Central memory CD8-positive, alpha-beta T cell (primary cell): ENCODE measurements at regions not wholly inside any gene's neighbourhood (a gene's known extent, or its start where the extent isn't known, plus 50 kb on each side); places are given as distances from the start of the nearest gene placed in this dataset.

ENCODE experiments used
- ATAC-seq: fragments of 150-1000 bp; cut with Tn5 transposase; replicated peaks from 2 replicates; pipeline ENCODE4 v1.10.0; 2022; ENCODE audit warnings: mild to moderate bottlenecking, moderate FRiP score, moderate number of reproducible peaks; ENCODE audit not compliant: poor library complexity, severe bottlenecking; ENCODE audit errors: extremely low read depth
- DNase-seq, 2 donors: peaks; one replicate each; pipeline ENCODE4 v3.0.0; 2021; ENCODE audit warnings: low spot score in 2 of 2
- H3K27ac Mint-ChIP-seq: one replicate; pipeline ENCODE4 v1.8.0; 2022; ENCODE audit warnings: low read depth, mild to moderate bottlenecking, moderate library complexity, mixed read lengths
- H3K27me3 Mint-ChIP-seq: one replicate; pipeline ENCODE4 v1.8.0; 2022; ENCODE audit warnings: mixed read lengths
- H3K36me3 Mint-ChIP-seq: one replicate; pipeline ENCODE4 v1.8.0; 2022; ENCODE audit warnings: mild to moderate bottlenecking, moderate library complexity, mixed read lengths; ENCODE audit not compliant: insufficient read depth
- H3K4me1 Mint-ChIP-seq: one replicate; pipeline ENCODE4 v1.8.0; 2022; ENCODE audit warnings: mixed read lengths
- H3K4me3 Mint-ChIP-seq: one replicate; pipeline ENCODE4 v1.8.0; 2022; ENCODE audit warnings: mild to moderate bottlenecking, moderate library complexity, mixed read lengths
- H3K9me3 Mint-ChIP-seq: one replicate; pipeline ENCODE4 v1.8.0; 2022; ENCODE audit warnings: mixed read lengths

DNA sequence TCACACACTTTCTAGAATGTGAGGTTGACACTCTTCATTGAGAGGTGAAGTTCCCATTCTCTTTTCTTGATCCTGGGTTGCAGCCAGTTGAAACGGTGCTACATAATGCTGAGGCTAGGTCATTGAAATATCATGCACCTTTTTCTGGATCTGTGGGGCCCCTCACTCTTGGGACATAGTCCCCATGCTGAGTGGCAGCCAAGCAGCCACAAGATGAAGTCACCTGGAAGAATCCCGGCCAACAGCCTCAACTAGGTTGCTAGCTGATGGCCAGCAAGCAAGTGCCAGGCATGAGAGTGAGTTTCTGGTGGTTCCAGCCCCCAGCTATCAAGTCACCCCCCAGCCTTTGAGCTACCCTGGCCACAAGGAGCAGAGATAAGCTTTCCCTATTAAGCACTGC lies 148.5 kb upstream of the TSHZ3 start:
- Mint-ChIP-seq H3K4me3 (no peak overlapping the region), H3K27me3 (peaks cover 45% of the 10 kb centered on the region), H3K4me1 (no peaks in the 10 kb centered on the region), H3K9me3 (no peaks in the 10 kb centered on the region), H3K36me3 (peaks cover 2% of the 10 kb centered on the region), H3K27ac (no peak overlapping the region)
- no peak for ATAC-seq
- DNase-seq, result no peak

DNA sequence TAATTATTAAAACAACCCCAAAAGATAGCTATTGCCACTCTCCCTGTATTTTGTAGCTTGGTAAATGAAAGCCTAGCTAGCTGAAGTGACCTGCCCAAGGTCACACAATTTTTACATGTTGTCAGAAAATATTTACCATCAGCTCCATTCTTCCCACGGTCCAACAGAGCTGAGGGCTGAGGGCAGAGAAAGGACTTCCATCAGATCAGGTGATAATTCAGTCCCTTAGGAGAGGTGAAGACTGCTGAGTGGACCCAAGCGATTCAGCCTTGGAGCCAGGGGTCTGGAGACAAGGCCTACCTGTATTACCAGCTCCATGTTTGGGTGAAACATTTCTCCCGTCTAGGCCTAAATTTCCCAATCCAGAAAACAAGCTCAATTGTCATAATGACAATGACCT lies 149.5 kb upstream of the TSHZ3 start:
- Mint-ChIP-seq H3K4me3 (no peak overlapping the region), H3K4me1 (no peaks in the 10 kb centered on the region), H3K27ac (no peak overlapping the region), H3K27me3 (peaks cover 56% of the 10 kb centered on the region), H3K36me3 (peaks cover 2% of the 10 kb centered on the region), H3K9me3 (no peaks in the 10 kb centered on the region)
- ATAC-seq, result no peak
- no peak for DNase-seq

DNA sequence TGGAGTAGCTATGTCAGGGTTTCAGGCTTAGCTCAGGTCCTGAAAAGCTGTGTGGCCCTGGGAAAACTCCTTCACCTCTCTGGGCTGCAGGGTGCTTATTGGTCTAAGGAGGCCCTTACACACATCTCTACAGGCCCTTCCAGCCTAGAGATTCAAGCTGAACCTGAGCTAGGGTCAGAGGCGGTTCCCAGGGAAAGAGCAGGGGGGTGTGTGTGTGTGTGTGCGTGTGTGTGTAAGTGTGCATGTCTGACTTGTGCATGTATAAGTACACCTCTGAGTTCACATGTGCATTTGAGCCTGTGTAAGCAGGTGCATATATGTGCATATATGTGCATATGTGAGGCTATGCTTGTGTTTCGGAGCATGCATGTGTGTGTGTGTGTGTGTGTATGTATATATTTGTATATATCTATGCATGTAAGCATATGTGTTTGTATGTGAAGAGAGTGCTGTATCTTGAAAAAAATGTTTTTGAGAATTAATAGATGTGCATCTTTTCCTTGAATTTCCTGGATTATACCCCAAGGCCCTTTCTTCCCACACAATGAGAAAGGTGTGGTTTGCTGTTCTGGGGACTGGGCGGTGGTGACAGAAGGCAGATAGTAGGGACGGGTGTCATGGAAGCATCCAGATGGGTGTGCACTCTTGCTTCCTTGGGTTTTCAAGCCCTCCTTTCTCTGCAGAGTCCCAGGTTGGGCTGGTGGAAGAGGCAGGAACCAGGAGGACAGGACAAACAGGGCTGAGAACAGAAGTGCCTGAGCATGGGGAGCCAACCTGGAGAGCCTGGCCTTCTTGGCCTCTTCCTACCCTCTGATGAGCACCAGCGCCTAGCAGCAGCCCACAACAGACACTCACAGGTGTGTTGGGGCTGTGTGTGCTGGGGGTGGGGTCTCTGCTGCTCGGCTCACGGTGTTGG lies 150.3 kb upstream of the TSHZ3 start:
- H3K27me3 Mint-ChIP-seq, result peaks cover 64% of the 10 kb centered on the region
- H3K36me3 Mint-ChIP-seq, result peaks cover 2% of the 10 kb centered on the region
- ATAC-seq (no peak), DNase-seq (no peak)
- H3K27ac Mint-ChIP-seq, result no peak overlapping the region
- H3K4me1 Mint-ChIP-seq, result no peaks in the 10 kb centered on the region
- no peaks in the 10 kb centered on the region for H3K9me3 Mint-ChIP-seq
- no peak overlapping the region for H3K4me3 Mint-ChIP-seq

DNA sequence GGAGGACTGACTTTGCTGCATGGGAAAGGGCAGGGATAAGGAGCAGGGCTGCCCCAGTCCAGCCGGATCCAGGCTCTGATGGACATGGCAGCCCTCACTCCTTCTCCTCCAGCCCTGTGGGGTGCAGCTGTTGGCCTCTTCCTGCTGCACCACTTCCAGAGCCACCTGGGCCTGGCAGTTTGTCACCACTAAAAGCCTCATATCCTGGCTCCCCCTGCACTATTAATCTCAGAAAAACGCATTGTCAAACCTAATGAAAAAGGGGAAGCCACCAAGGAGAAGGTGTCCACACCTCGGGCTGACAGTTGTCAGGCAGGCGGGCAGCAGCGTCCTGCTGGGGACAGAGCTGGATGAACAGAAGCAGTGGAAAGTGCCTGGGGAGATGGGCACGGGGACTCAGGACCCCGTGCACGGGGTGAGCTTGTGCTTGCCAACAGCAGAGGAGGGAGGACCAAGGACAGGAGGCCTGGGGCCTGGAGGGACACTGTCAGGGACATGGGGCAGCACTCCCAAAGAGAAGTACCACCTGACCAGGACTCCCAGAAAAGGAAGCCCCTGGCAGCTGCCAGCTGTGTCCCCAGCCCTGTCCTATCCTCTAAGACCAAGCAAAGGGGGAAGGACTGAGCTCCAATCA lies 151.1 kb upstream of the TSHZ3 start:
- no peaks in the 10 kb centered on the region for H3K9me3 Mint-ChIP-seq
- H3K4me3 Mint-ChIP-seq, result no peak overlapping the region
- H3K4me1 Mint-ChIP-seq, result no peaks in the 10 kb centered on the region
- peaks cover 72% of the 10 kb centered on the region for H3K27me3 Mint-ChIP-seq
- H3K36me3 Mint-ChIP-seq, result peaks cover 2% of the 10 kb centered on the region
- DNase-seq, result no peak
- no peak overlapping the region for H3K27ac Mint-ChIP-seq
- ATAC-seq, result no peak

DNA sequence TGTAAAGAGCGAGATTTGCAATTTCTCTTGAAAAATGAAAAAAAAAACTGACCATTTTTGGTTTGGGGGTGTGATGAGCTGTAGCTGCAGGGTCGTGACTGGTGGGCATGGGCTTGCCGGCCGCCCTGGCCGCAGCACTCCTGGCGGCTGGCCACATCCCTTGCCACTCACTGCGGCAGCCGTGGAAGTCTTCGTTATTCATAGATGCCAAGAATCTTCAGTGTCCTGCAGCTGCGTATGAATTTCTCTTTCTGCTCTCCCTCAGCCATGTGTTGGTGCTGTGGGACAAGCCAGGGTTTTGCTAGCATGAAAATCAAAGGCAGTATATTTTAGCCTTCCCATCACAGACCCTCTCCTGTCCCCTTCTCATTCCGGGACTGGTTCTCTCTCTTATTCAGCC lies 151.7 kb upstream of the TSHZ3 start:
- Mint-ChIP-seq H3K4me3 (no peak overlapping the region), H3K27ac (no peak overlapping the region), H3K27me3 (peaks cover 78% of the 10 kb centered on the region), H3K36me3 (peaks cover 5% of the 10 kb centered on the region), H3K9me3 (no peaks in the 10 kb centered on the region), H3K4me1 (no peaks in the 10 kb centered on the region)
- ATAC-seq (no peak), DNase-seq (no peak)

DNA sequence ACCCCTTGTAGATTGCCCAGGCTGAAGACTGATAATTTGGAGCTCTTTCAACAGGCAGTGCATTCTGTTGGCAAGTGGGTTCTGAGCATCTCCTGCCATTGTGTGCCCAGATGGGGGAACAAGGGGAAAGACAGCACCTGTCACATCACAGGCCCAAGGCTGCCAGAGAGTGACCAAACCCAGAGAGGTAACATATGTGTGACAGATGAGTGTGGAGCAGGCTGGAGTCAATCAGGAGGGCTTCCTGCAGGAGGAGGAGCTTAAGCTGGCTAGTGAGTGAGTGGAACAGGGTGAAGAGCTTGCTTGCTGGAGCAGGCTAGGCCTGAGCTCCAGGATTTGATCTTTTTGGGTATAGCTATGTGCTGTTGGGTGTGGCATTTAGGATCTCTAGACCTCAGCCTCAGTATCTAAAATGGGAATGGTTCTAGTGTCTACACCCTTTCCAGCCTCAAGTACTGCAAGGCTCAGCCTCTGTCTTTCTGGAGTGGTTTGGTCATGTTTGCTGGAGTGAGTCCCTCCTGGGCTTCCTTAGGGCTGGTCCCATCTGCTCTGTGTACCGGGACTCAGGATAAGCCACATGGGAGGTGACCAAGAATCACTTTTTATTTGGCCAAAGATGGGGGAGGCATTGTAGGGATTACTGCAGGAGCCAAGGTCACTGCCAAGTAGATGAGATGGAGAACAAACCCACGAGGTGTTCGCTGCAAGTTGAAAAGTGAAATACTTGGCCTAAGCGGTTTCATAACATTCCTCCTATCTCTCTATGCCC lies 152.4 kb upstream of the TSHZ3 start:
- no peak overlapping the region for H3K4me3 Mint-ChIP-seq
- peaks cover 83% of the 10 kb centered on the region for H3K27me3 Mint-ChIP-seq
- H3K4me1 Mint-ChIP-seq, result no peaks in the 10 kb centered on the region
- ATAC-seq (no peak), DNase-seq (no peak)
- peaks cover 5% of the 10 kb centered on the region for H3K36me3 Mint-ChIP-seq
- no peak overlapping the region for H3K27ac Mint-ChIP-seq
- no peaks in the 10 kb centered on the region for H3K9me3 Mint-ChIP-seq

DNA sequence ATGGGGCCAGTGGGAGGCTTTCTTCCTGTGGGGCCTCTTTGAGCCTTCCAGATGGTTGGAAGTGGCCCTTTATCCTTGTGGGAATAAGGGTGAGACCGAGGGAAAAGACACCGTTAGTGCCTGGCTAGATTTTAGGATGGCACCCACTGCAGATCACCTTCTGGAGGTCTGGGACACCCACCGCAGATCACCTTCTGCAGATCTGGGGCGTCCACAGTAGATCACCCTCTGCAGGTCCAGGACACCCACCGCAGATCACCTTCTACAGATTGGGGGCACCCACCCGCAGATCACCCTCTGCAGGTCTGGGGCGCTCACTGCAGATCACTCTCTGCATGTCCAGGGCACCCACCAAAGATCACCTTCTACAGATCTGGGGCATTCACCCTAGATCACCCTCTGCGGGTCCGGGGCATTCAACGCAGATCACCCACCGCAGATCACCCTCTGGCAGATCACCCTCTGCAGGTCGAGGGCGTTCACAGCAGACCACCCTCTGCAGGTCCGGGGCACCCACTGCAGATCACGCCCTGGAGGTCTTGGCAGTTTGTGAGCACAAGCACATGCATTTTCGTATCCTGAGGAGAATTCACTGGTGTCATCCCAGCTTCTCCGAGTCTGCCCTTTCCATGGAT lies 153.4 kb upstream of the TSHZ3 start:
- DNase-seq (no peak), ATAC-seq (no peak)
- peaks cover 80% of the 10 kb centered on the region for H3K27me3 Mint-ChIP-seq
- H3K36me3 Mint-ChIP-seq, result peaks cover 5% of the 10 kb centered on the region
- no peak overlapping the region for H3K4me3 Mint-ChIP-seq
- H3K4me1 Mint-ChIP-seq, result no peaks in the 10 kb centered on the region
- H3K9me3 Mint-ChIP-seq, result no peaks in the 10 kb centered on the region
- no peak overlapping the region for H3K27ac Mint-ChIP-seq

DNA sequence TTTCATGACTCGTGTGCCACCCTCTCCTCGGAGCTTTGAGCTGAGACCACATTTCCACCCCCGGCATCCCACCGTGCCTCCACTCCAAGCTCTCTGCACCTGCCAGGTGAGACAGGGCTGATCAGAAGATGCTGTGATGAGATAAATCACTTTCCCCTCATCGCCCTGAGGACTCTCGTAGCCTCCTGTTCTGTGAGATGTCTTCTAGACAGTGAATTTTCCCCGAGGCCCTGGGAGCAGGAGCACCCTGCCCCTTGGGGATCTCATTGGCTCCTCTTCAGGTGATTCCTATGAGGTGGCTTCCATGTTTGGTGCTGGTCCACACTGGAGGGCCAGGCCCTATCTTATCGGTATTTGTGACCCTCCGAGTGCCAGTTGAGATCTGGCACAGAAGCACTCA lies 154.0 kb upstream of the TSHZ3 start:
- no peak overlapping the region for H3K27ac Mint-ChIP-seq
- ATAC-seq, result no peak
- H3K27me3 Mint-ChIP-seq, result peaks cover 74% of the 10 kb centered on the region
- H3K36me3 Mint-ChIP-seq, result peaks cover 5% of the 10 kb centered on the region
- H3K4me3 Mint-ChIP-seq, result no peak overlapping the region
- DNase-seq, result no peak
- no peaks in the 10 kb centered on the region for H3K9me3 Mint-ChIP-seq
- no peaks in the 10 kb centered on the region for H3K4me1 Mint-ChIP-seq

DNA sequence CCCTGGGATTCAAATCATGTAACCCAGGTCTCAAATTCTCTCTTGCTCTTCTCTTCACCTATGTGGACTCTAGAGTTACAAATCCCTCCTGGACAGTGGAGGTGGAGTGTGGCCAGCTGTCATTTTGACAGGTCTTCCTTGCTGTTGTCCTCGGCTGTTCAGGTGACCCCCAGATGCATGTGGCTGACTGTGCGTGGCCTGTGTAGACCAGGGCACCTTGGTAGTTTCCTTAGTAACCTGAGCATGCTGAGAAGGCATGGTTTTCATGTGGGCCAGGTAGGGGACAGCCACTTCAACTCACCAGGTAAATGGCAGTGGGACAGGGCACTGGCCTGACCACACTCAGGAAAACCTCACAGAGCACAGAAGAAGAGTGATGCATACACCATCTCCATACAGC lies 155.0 kb upstream of the TSHZ3 start:
- peaks cover 65% of the 10 kb centered on the region for H3K27me3 Mint-ChIP-seq
- no peak for ATAC-seq
- peaks cover 5% of the 10 kb centered on the region for H3K36me3 Mint-ChIP-seq
- no peak overlapping the region for H3K4me3 Mint-ChIP-seq
- no peaks in the 10 kb centered on the region for H3K4me1 Mint-ChIP-seq
- no peak for DNase-seq
- no peak overlapping the region for H3K27ac Mint-ChIP-seq
- no peaks in the 10 kb centered on the region for H3K9me3 Mint-ChIP-seq

DNA sequence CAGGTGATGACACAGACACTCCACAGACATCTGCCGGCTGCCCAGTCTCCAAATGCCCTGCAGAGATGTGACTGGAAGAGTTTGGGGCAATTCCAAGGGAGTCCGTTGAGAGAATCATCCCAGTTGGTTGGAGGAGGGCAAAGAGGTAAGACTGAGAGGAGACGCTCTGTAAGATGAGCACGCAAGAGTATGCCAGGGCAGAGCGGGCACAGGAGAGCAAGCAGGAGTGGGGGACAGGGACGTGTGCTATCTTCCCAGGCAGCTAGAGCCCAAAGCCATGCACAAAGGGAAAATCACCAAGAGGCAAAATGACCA lies 156.3 kb upstream of the TSHZ3 start:
- ATAC-seq, result no peak
- Mint-ChIP-seq H3K9me3 (no peaks in the 10 kb centered on the region), H3K36me3 (peaks cover 2% of the 10 kb centered on the region), H3K27ac (no peak overlapping the region), H3K4me1 (no peaks in the 10 kb centered on the region), H3K27me3 (peaks cover 52% of the 10 kb centered on the region), H3K4me3 (no peak overlapping the region)
- DNase-seq, result no peak

DNA sequence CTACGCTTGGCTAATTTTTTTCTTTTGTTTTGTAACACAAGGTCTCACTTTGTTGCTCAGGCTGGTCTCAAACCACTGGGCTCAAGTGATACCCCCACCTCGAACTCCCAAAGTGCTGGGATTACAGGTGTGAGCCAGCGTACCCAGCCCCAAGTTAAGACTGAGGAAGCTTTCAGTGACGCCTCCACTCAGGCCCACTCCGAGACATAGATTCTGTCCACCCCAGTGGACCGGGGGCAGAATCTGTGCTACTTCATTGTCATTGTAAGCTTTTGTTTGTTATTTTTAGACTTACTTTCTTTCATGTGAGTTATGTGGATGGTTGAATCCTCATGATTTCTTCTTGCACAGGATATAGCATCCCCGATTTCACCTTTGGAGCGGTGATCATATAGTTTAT lies 156.9 kb upstream of the TSHZ3 start:
- Mint-ChIP-seq H3K9me3 (no peaks in the 10 kb centered on the region), H3K4me3 (no peak overlapping the region), H3K27me3 (peaks cover 46% of the 10 kb centered on the region), H3K27ac (no peak overlapping the region), H3K4me1 (no peaks in the 10 kb centered on the region), H3K36me3 (peaks cover 2% of the 10 kb centered on the region)
- DNase-seq, result no peak
- ATAC-seq, result no peak

DNA sequence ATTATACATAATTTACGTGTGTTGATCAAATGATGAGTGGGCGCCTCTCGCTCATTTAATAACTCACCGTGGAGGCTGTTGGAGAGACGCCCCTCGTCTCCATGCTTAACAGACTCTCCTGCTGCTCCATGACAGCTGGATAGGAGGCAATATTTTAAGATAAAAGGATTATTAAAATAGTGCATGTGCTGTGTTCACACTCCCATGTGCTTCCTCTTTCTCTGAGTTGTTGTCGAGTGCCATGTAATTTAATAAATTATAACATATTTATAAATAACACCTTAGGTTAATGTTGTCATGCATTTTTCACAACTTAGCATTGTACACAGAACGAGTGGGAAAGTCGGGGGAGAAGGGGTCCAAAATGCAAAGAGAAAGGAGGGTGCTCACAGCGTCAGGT lies 161.4 kb upstream of the TSHZ3 start:
- Mint-ChIP-seq H3K4me1 (no peaks in the 10 kb centered on the region), H3K36me3 (no peaks in the 10 kb centered on the region), H3K9me3 (no peaks in the 10 kb centered on the region), H3K4me3 (no peak overlapping the region), H3K27me3 (peaks cover 8% of the 10 kb centered on the region), H3K27ac (no peak overlapping the region)
- no peak for DNase-seq
- no peak for ATAC-seq
